Effector memory CD8-positive, alpha-beta T cell (primary cell): ENCODE measurements at regions not wholly inside any gene's neighbourhood (a gene's known extent, or its start where the extent isn't known, plus 50 kb on each side); places are given as distances from the start of the nearest gene placed in this dataset.

Source experiments
- ATAC-seq: fragments of 150-1000 bp; cut with Tn5 transposase; replicated peaks from 2 replicates; pipeline ENCODE4 v1.10.0; 2021; ENCODE audit warnings: mild to moderate bottlenecking, moderate library complexity
- DNase-seq, 3 experiments: peaks; one replicate each; pipeline ENCODE4 v3.0.0; 2021
- H3K27ac Mint-ChIP-seq, 2 donors: one replicate each; pipeline ENCODE4 v1.8.0; 2022; ENCODE audit warnings: mild to moderate bottlenecking in 2 of 2, mixed read lengths in 2 of 2, moderate library complexity in 2 of 2
- H3K27me3 Mint-ChIP-seq, 2 donors: one replicate each; pipeline ENCODE4 v1.8.0; 2022; ENCODE audit warnings: mixed read lengths in 2 of 2
- H3K36me3 Mint-ChIP-seq: one replicate; pipeline ENCODE4 v1.8.0; 2022; ENCODE audit warnings: mild to moderate bottlenecking, moderate library complexity, mixed read lengths; ENCODE audit not compliant: insufficient read depth
- H3K4me1 Mint-ChIP-seq, 2 donors: one replicate each; pipeline ENCODE4 v1.8.0; 2022; ENCODE audit warnings: low read depth in 2 of 2, mixed read lengths in 2 of 2
- H3K4me3 Mint-ChIP-seq, 2 donors: one replicate each; pipeline ENCODE4 v1.8.0; 2022; ENCODE audit warnings: mild to moderate bottlenecking in 2 of 2, mixed read lengths in 2 of 2, moderate library complexity in 2 of 2
- H3K9me3 Mint-ChIP-seq, 2 donors: one replicate each; pipeline ENCODE4 v1.8.0; 2022; ENCODE audit warnings: mixed read lengths in 2 of 2

DNA sequence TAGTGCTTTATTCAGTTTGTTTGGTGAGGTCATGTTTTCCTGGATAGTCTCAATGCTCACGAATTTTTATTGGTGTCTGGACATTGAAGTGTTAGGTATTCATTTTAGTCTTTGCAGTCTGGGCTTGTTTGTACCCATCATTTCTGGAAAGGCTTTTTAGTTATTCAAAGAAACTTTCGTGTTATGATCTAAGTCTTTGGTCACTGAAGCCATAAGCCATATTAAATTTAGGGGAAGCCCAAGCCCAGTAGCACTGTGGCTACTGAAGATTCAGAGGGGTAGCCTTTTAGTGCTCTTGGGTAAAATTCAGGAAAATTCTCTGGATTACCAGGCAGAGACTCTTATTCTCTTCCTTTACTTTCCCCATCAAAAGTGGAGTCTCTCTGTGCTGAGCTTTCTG, 56.2 kb upstream of the PEX5L start:
- Mint-ChIP-seq H3K9me3 (peaks cover 0 to 6% of the 10 kb centered on the region in 2 donors), H3K4me3 (no peak overlapping the region), H3K27me3 (no peaks in the 10 kb centered on the region), H3K4me1 (no peaks in the 10 kb centered on the region), H3K36me3 (no peaks in the 10 kb centered on the region), H3K27ac (no peak overlapping the region)
- DNase-seq (no peak), ATAC-seq (no peak)

DNA sequence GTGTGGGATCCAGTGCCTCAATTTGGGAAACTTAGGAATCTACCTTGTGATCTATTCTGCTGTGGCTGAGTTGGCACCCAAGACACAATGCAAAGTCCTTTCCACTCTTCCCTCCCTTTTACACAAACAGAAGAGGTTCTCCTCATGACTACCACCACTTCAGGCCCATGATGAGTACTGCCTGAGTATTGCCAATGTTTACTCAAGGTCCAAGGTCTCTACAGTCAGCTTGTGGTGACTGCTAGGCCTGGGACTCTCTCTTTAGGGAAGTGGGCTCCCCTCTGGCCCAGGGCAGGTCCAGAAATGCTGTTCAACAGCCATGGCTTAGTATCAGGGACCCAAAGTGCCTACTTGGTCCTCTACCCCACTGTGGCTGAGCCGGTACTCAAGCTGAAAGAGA, 56.8 kb upstream of the PEX5L start:
- ATAC-seq (no peak), DNase-seq (no peak)
- no peaks in the 10 kb centered on the region for H3K36me3 Mint-ChIP-seq
- H3K4me1 Mint-ChIP-seq, result no peaks in the 10 kb centered on the region
- H3K27me3 Mint-ChIP-seq, result no peaks in the 10 kb centered on the region
- no peak overlapping the region for H3K27ac Mint-ChIP-seq
- peaks cover 0 to 6% of the 10 kb centered on the region in 2 donors for H3K9me3 Mint-ChIP-seq
- H3K4me3 Mint-ChIP-seq, result no peak overlapping the region

DNA sequence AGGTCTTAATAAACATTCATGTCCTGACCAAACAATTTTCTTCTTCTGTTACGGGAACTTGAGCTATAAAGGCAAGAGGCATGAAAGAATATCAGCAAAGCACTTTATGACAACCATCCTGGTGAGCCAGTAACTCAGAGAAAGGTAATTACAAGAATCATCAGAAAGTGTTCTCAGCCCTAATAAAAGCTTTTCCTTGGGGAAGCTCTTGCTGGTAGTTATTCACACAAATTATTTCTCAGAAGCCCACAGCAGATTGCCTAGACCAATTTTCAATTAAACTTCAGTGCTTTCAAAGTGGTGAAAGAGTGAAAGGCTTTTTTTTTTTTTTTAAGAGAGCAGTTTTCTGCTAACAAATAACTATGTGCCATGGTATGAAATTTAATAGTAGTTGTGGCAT, 60.9 kb upstream of the PEX5L start:
- no peak overlapping the region for H3K27ac Mint-ChIP-seq
- H3K9me3 Mint-ChIP-seq, result peaks cover 0 to 1% of the 10 kb centered on the region in 2 donors
- DNase-seq, result no peak
- H3K4me1 Mint-ChIP-seq, result no peaks in the 10 kb centered on the region
- no peaks in the 10 kb centered on the region for H3K27me3 Mint-ChIP-seq
- ATAC-seq, result no peak
- no peaks in the 10 kb centered on the region for H3K36me3 Mint-ChIP-seq
- H3K4me3 Mint-ChIP-seq, result no peak overlapping the region

DNA sequence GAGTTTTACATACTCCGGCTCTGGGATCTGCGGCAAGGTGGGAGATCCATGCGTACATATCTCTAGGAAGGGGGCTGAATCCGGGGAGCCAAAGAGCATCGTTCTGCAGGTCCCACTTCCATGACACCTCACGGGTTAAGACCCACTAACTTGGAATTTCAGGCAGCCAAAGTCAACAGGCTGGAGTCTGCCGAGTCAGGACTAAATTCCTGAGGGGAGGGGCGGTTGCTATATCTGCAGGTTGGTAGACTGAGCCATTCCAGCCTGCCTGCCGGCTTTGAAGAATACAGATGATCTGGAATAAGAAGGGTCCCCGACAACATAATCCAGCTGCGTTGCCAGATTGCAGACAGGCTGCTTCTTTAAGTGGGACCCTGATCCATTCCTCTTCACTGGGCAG, 65.4 kb upstream of the PEX5L start:
- no peak overlapping the region for H3K27ac Mint-ChIP-seq

DNA sequence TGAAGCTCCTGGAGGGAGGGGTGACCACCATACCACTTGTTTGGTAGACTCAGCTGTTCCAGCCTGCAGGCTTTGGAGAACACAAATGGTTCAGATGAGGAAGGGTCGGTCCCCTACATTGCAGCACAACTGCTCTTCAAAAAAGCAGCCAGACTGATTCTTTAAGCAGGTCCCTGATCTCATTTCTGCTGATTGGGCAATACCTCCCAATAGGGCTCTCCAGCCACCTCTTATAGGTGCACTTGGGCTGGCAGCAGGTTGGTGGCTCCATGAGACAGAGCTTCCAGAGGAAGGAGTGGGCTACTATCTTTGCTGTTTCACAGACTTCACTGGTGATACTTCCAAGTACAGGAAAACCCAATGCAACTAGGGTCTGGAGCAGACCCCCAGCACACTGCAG, 65.9 kb upstream of the PEX5L start:
- DNase-seq (no peak), ATAC-seq (no peak)
- no peak overlapping the region for H3K4me3 Mint-ChIP-seq
- H3K4me1 Mint-ChIP-seq, result no peaks in the 10 kb centered on the region
- H3K36me3 Mint-ChIP-seq, result no peaks in the 10 kb centered on the region
- peaks cover 0 to 8% of the 10 kb centered on the region in 2 donors for H3K9me3 Mint-ChIP-seq
- H3K27me3 Mint-ChIP-seq, result no peaks in the 10 kb centered on the region
- no peak overlapping the region for H3K27ac Mint-ChIP-seq

More for the DNA sequence above, 65.4 kb upstream of the PEX5L start:
- ATAC-seq (no peak), DNase-seq (no peak)
- Mint-ChIP-seq H3K4me3 (no peak overlapping the region), H3K9me3 (peaks cover 0 to 8% of the 10 kb centered on the region in 2 donors), H3K36me3 (no peaks in the 10 kb centered on the region), H3K4me1 (no peaks in the 10 kb centered on the region), H3K27me3 (no peaks in the 10 kb centered on the region)

DNA sequence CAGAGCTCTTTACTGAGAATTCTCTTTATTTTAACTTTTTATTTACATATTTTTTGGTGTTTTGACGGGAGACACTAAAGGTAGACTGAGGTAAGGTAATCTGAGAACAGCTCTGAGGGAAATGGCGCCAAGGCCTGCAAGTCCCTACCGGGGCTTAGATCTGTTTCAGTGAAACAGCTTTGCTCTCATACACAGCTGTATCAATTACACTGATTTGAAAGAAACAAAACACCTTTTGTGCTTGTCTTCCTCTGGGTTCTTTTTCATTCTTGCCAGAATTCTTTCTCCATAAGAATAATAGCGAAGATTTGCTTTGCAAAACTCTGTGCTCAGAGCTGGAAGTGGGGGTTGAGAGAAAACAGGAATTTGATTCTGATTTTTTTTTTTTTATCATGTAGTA, 79.5 kb upstream of the PEX5L start:
- no peak overlapping the region for H3K27ac Mint-ChIP-seq
- no peaks in the 10 kb centered on the region for H3K9me3 Mint-ChIP-seq
- no peaks in the 10 kb centered on the region for H3K4me1 Mint-ChIP-seq
- ATAC-seq, result no peak
- H3K27me3 Mint-ChIP-seq, result no peaks in the 10 kb centered on the region
- no peak for DNase-seq
- H3K4me3 Mint-ChIP-seq, result no peak overlapping the region
- no peaks in the 10 kb centered on the region for H3K36me3 Mint-ChIP-seq

DNA sequence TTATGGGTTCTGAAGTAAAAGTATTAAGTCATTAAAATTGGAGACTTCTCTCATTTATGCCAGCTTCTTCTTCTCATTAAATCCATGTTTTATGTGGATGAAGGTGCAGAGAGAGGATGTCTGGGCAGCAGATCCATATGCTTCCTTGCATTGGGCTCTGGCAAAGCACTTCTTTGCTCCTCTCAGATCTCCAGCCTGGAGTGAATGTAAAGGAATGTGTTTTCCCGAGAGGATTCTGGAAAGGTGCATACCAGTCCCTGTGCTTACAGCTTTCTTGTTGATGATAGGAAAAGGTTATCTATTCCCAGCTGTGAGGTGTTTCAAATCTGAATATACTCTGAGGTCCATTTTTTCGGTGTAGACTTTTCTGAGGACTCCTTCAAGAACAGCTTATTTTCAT, 79.9 kb upstream of the PEX5L start:
- H3K4me1 Mint-ChIP-seq, result no peaks in the 10 kb centered on the region
- no peak for ATAC-seq
- no peaks in the 10 kb centered on the region for H3K27me3 Mint-ChIP-seq
- H3K9me3 Mint-ChIP-seq, result no peaks in the 10 kb centered on the region
- H3K36me3 Mint-ChIP-seq, result no peaks in the 10 kb centered on the region
- no peak overlapping the region for H3K4me3 Mint-ChIP-seq
- H3K27ac Mint-ChIP-seq, result no peak overlapping the region
- no peak for DNase-seq

DNA sequence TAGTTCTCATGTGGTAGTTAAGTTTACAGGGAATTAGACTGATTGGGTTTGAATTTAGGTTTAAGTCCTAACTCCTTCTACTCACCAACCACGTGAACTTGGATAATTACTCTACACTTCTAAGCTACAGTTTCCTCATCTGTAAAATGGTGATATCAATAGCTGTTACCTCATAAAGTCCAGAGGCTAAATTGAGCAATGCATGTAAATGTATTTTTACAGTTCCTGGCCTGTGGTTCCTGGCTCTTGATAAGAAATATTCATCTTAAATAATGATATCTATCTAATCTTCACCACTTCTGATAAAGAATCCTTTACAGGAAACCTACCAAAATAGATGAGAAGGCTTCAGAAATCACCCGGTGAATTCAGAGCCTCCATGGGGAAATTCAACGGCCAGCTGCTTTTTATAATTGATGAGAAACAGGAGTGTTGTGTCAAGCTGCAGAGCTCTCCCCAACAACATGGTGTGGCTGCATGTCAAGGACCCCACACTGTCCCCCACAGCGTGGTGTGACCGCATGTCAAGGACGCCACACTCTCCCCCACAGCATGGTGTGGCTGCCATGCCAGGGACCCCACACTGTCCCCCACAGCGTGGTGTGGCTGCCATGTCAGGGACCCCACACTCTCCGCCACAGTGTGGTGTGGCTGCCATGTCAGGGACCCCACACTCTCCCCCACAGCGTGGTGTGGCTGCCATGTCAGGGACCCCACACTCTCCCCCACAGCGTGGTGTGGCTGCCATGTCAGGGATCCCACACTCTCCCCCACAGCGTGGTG, 80.8 kb upstream of the PEX5L start:
- H3K4me1 Mint-ChIP-seq, result no peaks in the 10 kb centered on the region
- no peak for DNase-seq
- no peaks in the 10 kb centered on the region for H3K36me3 Mint-ChIP-seq
- no peak overlapping the region for H3K4me3 Mint-ChIP-seq
- no peaks in the 10 kb centered on the region for H3K27me3 Mint-ChIP-seq
- no peak overlapping the region for H3K27ac Mint-ChIP-seq
- H3K9me3 Mint-ChIP-seq, result no peaks in the 10 kb centered on the region
- ATAC-seq, result no peak

DNA sequence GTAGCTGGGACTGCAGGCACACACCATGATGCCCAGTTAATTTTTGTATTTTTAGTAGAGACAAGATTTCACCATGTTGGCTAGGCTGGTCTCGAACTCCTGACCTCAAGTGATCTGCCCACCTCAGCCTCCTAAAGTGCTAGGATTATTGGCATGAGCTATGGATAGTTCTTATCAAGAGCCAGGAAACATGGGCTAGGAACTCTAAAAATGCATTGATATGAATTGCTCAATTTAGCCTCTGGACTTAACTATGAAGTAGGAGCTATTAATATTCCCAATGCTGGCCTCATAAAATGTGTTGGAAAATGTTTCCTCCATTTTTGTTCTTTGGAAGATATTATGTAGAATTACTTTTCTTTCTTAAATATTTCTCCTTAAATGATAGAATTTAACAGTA, 82.8 kb upstream of the PEX5L start:
- ATAC-seq (no peak), DNase-seq (no peak)
- no peak overlapping the region for H3K4me3 Mint-ChIP-seq
- H3K4me1 Mint-ChIP-seq, result no peaks in the 10 kb centered on the region
- no peaks in the 10 kb centered on the region for H3K36me3 Mint-ChIP-seq
- no peak overlapping the region for H3K27ac Mint-ChIP-seq
- H3K9me3 Mint-ChIP-seq, result peaks cover 0 to 6% of the 10 kb centered on the region in 2 donors
- H3K27me3 Mint-ChIP-seq, result no peaks in the 10 kb centered on the region

DNA sequence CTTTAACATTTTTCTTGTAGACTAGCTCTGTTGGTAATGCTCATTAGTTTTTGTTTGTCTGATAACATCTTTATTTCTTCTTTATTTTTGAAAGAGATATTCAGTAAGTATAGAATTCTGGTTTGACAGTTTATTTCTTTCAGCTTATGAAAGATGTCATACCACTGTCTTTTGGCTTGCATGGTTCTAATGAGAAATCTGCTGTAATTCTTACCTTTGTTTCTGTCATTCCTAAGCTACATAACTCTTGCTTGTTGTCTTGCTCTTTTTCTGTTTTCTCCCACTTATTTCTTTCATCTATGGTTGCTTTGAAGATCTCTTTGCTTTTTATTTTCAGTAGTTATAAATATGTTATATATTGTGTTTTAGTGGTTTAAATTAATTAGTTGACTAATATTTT, 87.2 kb upstream of the PEX5L start:
- H3K4me1 Mint-ChIP-seq, result no peaks in the 10 kb centered on the region

DNA sequence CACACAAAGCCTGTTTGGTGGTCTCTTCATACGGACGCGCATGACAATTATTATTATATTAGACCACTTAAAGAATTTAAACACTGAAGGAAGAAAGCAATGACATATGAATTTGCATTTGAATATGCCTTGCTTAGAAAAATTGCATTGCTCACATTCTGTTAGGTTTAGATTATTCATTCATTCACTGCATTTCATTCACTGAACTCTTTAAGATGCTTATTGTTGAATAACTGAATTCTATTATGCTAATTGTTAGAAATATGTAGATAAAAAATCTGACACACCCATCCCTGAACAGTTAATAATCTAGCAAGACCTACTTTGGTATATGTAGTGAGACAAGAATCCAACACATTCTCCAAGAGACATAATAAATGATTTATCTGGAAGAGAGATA, 94.4 kb upstream of the PEX5L start:
- H3K4me1 Mint-ChIP-seq, result no peaks in the 10 kb centered on the region
- peaks cover 8 to 11% of the 10 kb centered on the region in 2 donors for H3K9me3 Mint-ChIP-seq
- no peak for DNase-seq
- no peaks in the 10 kb centered on the region for H3K36me3 Mint-ChIP-seq
- no peaks in the 10 kb centered on the region for H3K27me3 Mint-ChIP-seq
- no peak overlapping the region for H3K4me3 Mint-ChIP-seq
- H3K27ac Mint-ChIP-seq, result no peak overlapping the region
- ATAC-seq, result no peak

More for the DNA sequence above, 87.2 kb upstream of the PEX5L start:
- Mint-ChIP-seq H3K27me3 (no peaks in the 10 kb centered on the region), H3K27ac (no peak overlapping the region), H3K36me3 (no peaks in the 10 kb centered on the region), H3K9me3 (peaks cover 3 to 16% of the 10 kb centered on the region in 2 donors), H3K4me3 (no peak overlapping the region)
- no peak for ATAC-seq
- no peak for DNase-seq

DNA sequence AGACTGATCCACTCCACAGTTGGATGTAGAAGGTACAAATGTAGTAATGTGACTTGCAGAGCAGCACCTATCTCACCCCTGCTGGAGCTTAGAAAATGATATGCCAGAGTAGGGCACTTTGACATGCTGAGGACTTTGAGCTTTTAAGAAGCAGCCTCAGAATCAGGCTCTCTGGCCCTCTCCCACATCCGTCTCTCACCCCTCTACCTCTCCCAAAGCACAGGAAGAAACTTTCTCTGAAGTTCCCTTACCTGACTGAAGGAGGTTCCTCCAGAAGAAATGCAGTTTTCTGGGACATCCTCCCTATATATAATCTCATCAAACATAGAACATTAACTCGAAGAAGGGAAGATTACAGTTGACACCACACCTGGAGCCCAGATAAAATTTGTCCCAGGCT, 98.4 kb upstream of the PEX5L start:
- Mint-ChIP-seq H3K4me1 (no peaks in the 10 kb centered on the region), H3K27me3 (no peaks in the 10 kb centered on the region), H3K4me3 (no peak overlapping the region), H3K9me3 (peaks cover 0 to 3% of the 10 kb centered on the region in 2 donors), H3K27ac (no peak overlapping the region), H3K36me3 (no peaks in the 10 kb centered on the region)
- DNase-seq, result no peak
- no peak for ATAC-seq

DNA sequence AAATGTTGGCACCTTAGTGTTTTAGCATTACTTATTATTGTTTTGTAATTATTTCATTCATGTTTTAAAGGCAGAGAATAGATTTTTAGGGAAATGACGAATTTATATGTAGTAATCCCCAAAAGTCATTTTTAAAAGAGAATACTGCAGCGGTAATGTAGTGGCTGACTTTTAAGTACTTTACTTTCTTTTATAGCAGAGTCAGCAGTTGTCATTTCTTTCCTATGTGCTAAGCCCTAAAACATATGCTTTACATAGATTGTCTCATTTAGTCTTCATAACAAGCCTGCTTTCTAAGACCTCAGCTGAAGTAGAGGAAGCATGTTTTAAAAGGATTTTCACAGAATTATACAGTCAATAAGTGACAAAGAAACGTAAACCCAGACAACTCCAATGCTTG, 102.1 kb upstream of the PEX5L start:
- Mint-ChIP-seq H3K36me3 (no peaks in the 10 kb centered on the region), H3K27ac (no peak overlapping the region)

DNA sequence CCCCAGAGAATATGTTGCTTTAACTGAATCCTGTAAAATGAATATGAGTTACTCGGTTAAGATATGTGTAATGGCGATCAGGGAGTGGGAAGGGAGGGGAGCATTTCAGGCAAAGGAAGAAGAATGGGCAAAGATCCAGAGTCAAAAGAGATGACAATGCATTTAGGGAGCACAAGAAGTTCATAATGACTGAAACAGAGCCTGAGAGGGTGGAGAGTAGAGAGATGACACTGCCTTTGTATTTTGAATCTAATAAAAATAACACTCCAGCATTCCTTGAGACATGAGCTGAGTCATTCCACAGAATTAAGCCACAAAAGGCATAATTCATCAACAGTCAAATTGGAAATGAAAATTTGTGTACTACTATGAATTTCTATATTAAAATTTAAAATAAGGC, 105.3 kb upstream of the PEX5L start:
- no peaks in the 10 kb centered on the region for H3K4me1 Mint-ChIP-seq
- H3K27ac Mint-ChIP-seq, result no peak overlapping the region
- no peaks in the 10 kb centered on the region for H3K36me3 Mint-ChIP-seq
- DNase-seq (no peak), ATAC-seq (no peak)
- H3K9me3 Mint-ChIP-seq, result peaks cover 0 to 4% of the 10 kb centered on the region in 2 donors
- no peak overlapping the region for H3K4me3 Mint-ChIP-seq
- H3K27me3 Mint-ChIP-seq, result no peaks in the 10 kb centered on the region

More for the DNA sequence above, 102.1 kb upstream of the PEX5L start:
- no peak for DNase-seq
- Mint-ChIP-seq H3K9me3 (peaks cover 0 to 5% of the 10 kb centered on the region in 2 donors), H3K4me1 (no peaks in the 10 kb centered on the region), H3K4me3 (no peak overlapping the region), H3K27me3 (no peaks in the 10 kb centered on the region)
- no peak for ATAC-seq
